ENCODE measurements at regions not wholly inside any gene's neighbourhood (a gene's known extent, or its start where the extent isn't known, plus 50 kb on each side); places are given as distances from the start of the nearest gene placed in this dataset.

DNA sequence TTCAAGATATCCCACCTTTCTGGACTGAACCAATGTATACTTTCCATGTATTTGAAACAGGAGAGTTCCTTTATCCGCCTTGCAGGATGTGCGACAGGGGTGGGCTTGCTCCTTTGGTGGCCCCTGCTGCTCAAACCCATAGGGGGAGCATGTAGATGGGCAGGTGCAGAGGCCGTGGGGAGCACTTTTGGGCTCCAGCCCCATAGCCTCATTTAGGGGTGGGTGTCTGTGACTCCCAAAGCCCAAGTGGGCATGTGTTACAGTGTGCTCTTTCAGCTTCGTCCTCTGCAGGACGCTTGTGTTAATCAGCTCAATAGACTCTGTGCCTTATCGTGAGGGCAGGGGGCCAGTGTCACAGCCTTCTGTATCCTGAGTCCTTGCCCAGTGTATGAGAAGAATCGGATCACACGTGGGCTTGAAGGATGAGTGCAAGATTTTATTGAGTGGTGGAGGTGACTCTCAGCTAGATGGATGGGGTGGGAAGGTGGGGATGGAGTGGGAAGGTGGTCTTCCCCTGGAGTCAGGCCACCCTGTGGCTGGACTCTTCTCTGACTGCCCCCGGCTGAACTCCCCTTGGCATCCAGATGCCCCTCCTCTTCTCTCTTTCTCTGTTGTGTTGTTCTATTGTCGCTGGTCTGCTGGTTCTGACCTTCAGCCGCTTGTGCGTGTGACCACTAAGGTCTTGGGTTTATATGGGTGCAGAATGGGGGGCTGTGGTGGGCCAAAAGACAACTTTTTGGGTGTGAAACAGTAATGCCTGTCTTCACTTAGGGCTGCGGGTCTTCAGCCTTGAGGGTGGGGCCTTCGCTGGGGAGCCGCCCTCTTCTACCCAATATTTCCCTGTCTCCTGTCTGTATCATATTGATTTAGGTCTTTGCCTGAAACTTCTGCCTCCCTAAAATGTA, 262.2 kb downstream of the GLRX3 start:
- TF ChIP-seq, protein P1, sequence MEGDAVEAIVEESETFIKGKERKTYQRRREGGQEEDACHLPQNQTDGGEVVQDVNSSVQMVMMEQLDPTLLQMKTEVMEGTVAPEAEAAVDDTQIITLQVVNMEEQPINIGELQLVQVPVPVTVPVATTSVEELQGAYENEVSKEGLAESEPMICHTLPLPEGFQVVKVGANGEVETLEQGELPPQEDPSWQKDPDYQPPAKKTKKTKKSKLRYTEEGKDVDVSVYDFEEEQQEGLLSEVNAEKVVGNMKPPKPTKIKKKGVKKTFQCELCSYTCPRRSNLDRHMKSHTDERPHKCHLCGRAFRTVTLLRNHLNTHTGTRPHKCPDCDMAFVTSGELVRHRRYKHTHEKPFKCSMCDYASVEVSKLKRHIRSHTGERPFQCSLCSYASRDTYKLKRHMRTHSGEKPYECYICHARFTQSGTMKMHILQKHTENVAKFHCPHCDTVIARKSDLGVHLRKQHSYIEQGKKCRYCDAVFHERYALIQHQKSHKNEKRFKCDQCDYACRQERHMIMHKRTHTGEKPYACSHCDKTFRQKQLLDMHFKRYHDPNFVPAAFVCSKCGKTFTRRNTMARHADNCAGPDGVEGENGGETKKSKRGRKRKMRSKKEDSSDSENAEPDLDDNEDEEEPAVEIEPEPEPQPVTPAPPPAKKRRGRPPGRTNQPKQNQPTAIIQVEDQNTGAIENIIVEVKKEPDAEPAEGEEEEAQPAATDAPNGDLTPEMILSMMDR (conservative IDR thresholded peaks at IDR 0.05; ENCODE audit: low read length) = no peak
- no peak overlapping the region for H3K4me3 ChIP-seq (ENCODE audit: low read length)
- DNase-seq (ENCODE audit: low read depth) = no peak

DNA sequence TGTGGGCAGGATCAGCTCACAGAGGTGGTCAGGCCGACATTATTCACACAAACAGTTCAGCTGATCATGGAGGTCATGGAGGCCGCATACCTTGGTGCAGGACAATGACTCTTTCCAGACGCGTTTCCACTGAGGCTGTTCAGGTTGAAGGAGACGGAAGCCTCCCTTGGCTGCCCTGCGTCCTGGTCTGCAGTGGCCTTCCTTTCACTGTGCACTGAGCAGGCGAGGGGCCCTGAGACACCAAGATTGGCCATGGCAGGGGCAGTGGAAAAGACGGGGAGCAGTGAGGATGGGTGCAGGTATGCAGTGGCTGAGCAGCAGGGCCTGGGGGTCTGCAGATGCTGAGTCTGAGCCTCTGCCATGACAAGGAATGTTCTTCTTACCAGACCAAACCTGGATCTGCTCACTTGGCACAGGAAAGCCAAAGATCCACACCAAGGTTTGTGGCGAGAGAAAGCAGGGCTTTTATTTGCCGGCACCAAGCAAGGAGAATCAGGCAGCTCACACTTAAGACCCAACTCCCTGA, 263.3 kb downstream of the GLRX3 start:
- TF ChIP-seq, protein P1 (conservative IDR thresholded peaks at IDR 0.05; ENCODE audit: low read length) = no peak
- no peak overlapping the region for H3K4me3 ChIP-seq (ENCODE audit: low read length)
- DNase-seq (ENCODE audit: low read depth) = no peak

DNA sequence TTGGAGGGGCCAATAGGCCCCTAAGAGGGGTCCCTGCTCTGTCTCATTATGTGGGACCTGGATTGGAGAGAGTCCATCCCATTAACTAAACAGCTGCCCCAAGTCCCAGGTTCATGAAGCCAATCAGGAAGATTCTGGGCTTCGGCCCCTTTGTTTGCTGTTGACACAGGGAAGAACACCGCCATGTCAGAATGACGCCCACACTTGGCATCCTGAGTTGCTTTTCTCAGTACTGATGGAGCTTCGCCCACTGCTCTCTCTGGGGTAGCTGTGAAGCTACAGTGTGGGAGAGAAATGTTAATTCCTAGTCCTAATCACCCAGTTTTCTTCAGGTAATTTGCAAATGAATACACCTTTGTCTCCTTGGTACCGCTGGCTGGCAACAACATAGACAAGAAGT, 264.7 kb downstream of the GLRX3 start:
- TF ChIP-seq, protein P1 (conservative IDR thresholded peaks at IDR 0.05; ENCODE audit: low read length) = no peak
- H3K4me3 ChIP-seq (ENCODE audit: low read length) = no peak overlapping the region
- DNase-seq (ENCODE audit: low read depth) = no peak

DNA sequence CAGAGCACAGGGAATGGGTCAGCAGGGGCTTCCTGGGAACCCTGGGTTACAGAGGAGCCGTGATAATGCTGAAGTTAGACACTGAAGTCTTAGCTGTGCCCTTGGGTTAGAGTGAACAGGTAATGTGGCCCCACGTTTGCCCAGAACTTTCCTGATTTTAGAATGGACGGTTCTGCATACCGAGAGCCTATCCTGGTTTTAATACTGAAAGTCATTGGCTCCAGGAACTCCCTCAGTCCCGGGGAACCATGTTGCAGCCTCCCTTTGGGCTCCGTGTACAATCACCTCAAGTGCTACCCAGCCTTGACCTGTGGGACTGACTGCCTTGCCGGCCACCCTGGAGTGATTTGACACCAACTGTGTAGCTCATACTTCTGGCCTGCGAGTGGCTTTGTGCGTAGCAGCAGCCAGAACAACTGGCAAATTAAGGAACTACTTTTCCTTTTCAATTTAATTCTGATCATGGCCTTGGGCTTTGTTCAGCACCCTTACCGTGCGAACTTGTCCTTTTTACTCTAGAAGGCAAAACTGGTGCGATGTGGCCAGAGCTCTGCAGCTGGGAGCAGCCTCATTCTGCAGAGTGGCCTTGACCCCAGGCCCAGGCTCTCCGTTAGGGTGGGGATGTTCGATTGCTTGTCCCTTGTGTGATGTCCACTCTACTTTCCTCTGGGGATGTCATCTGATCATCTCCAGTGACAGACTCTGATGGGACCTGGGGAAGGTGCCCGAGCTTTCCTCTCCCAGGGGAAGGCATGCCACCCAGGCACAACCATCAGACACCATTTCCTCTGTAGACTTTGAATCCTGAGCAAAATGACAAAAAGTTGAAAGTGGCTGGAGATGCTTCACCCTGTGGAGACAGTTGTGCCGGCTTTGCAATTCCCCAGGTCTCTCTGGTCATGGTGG, 265.9 kb downstream of the GLRX3 start:
- no peak overlapping the region for H3K4me3 ChIP-seq (ENCODE audit: low read length)
- TF ChIP-seq, protein P1 (conservative IDR thresholded peaks at IDR 0.05; ENCODE audit: low read length) = no peak
- DNase-seq (ENCODE audit: low read depth) = no peak

DNA sequence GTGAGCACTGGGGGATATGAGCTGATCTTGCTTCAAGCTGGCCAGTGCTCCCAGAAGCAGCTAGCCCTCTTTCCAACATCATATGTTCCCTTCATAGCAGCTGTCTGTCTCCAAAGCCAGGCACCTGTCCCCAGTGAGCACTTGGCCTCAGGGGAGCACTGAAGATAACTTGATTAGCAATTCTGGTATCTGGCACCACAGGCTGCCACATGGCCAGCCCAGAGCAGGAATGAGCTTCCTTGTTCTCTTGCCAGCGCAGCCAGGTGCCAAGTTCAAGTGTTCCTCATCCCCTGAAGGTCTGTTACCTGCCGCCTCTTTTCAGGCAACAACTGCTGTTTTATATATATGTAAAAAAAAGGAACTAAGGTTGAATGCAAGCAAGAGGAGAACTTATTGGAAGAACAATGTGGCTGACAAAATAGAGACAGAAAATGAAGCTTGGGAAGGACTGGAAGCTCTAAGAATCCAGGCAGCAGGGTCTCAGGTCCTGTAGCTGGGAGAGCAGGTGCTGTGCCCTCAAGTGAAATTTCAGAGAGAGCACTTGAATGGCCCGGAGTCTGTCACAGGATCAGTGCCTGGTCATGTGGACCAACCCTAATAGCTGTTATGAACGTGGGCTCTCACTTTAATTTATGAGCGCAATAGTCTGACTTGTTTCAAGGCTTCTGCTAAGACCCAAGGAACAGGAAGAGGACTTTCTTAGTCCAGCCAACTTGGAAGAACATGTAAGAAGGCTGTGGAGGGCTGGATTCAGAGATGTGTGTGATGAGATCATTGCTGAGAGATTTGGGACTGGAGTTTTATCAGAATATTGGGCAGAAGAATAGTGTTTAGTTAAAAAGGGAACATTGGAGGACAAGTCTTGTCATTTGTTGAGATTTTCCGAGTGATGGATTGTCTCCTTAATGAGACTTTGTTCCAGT, 267.2 kb downstream of the GLRX3 start:
- H3K4me3 ChIP-seq (ENCODE audit: low read length) = no peak overlapping the region
- DNase-seq (ENCODE audit: low read depth) = no peak
- TF ChIP-seq, protein P1 (conservative IDR thresholded peaks at IDR 0.05; ENCODE audit: low read length) = no peak

DNA sequence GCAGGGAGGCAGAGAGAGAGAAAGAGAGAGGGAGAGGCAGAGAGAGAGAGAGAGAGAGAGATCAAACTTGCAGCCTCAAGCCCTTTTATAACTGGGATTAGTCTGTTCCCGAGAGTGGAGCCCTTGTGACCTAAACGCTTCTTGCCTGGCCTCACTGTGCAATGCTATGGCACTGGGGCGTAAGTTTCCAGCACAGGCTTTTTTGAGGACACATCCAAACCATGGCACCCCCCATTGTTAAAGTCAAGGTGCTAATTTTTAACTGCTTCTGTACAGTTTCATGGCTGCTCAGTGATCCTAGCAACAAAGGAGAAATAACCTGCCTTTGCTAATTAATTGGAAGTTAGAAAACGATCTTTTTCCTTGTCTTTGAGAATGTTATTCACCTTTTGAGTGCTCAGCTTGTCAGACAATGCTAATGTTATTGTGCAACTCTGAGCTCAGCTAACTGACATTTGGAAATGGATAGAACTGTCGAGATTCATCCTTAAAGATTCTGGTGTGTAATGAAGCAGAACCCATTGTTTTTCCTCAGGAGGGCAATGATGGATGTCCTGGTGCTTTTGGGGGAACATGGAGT, 268.4 kb downstream of the GLRX3 start:
- DNase-seq (ENCODE audit: low read depth) = no peak
- TF ChIP-seq, protein P1 (conservative IDR thresholded peaks at IDR 0.05; ENCODE audit: low read length) = no peak
- no peak overlapping the region for H3K4me3 ChIP-seq (ENCODE audit: low read length)

All from AG10803 (cell line).